H1 (cell line): ENCODE measurements at regions not wholly inside any gene's neighbourhood (a gene's known extent, or its start where the extent isn't known, plus 50 kb on each side); places are given as distances from the start of the nearest gene placed in this dataset.

Experiments used
- CTCF ChIA-PET: fragments of 300-600 bp; sonication (Branson Sonifier 250); formaldehyde crosslinking; loops from one replicate; lab custom pipeline; 2021; ENCODE audit not compliant: partially characterized antibody; lab: Charles Lee
- POLR2A ChIA-PET: fragments of 300-600 bp; sonication (Branson Sonifier 250); formaldehyde crosslinking; loops from one replicate; lab custom pipeline; 2021; ENCODE audit warnings: inconsistent platforms; ENCODE audit not compliant: partially characterized antibody; lab: Charles Lee
- DNase-seq, 2 experiments: peaks; one replicate each; pipeline versions ENCODE4 v3.0.0 to v3.0.0-alpha.2; 2010 to 2022; ENCODE audit warnings: low spot score in 2 of 2, low read depth in 1 of 2, mixed read lengths in 1 of 2
- FAIRE-seq: peaks from 2 replicates; lab custom pipeline; 2011; peaks lifted over from hg19 to GRCh38; lab: Jason Lieb, UNC
- H2AFZ ChIP-seq: 2 replicates; pipeline ENCODE4 v1.8.1; 2012; ENCODE audit warnings: low read length, inconsistent platforms
- H2AK5ac ChIP-seq: 2 replicates; pipeline ENCODE4 v1.6.1; 2013; ENCODE audit warnings: low read depth, low read length
- H2BK120ac ChIP-seq: replicated peaks from 2 replicates; pipeline ENCODE3; 2013; ENCODE audit warnings: low read depth, low read length, inconsistent platforms
- H2BK12ac ChIP-seq: 2 replicates; pipeline ENCODE4 v1.6.1; 2013; ENCODE audit warnings: low read depth, low read length
- H2BK15ac ChIP-seq: 2 replicates; pipeline ENCODE4 v1.6.1; 2013; ENCODE audit warnings: low read length
- H2BK20ac ChIP-seq: 2 replicates; pipeline ENCODE4 v1.6.1; 2013; ENCODE audit warnings: low read length
- H2BK5ac ChIP-seq: 2 replicates; pipeline ENCODE4 v1.6.1; 2013; ENCODE audit warnings: low read depth, low read length
- H3K14ac ChIP-seq: 2 replicates; pipeline ENCODE4 v1.6.1; 2013; ENCODE audit warnings: inconsistent platforms; ENCODE audit not compliant: insufficient read length
- H3K18ac ChIP-seq: 2 replicates; pipeline ENCODE4 v1.6.1; 2013; ENCODE audit warnings: low read length; ENCODE audit errors: extremely low read depth
- H3K23ac ChIP-seq: 2 replicates; pipeline ENCODE4 v1.6.1; 2013; ENCODE audit warnings: inconsistent platforms; ENCODE audit not compliant: insufficient read length
- H3K23me2 ChIP-seq: 2 replicates; pipeline ENCODE4 v1.6.1; 2013; ENCODE audit warnings: low read depth, low read length
- H3K27ac ChIP-seq: 2 replicates; pipeline ENCODE4 v1.6.1; 2011; ENCODE audit warnings: low read depth, low read length, inconsistent platforms
- H3K27me3 ChIP-seq, 4 experiments: replicated peaks in 1 of 4; 1 replicate in 1 of 4; 2 replicates in 3 of 4; pipeline versions ENCODE4 v1.6.1 to v1.8.1; 2011 to 2013; ENCODE audit warnings: low read length in 3 of 4, mild to moderate bottlenecking in 3 of 4, inconsistent platforms in 2 of 4, mixed read lengths in 2 of 4, moderate library complexity in 1 of 4; ENCODE audit not compliant: control insufficient read depth in 3 of 4, insufficient read depth in 3 of 4; ENCODE audit errors: extremely low read depth in 1 of 4
- H3K36me3 ChIP-seq, 4 experiments: 2 replicates each; pipeline versions ENCODE4 v1.6.1 to v1.8.1; 2011 to 2013; ENCODE audit warnings: mild to moderate bottlenecking in 4 of 4, low read length in 3 of 4, moderate library complexity in 2 of 4, control low read depth in 1 of 4, inconsistent platforms in 1 of 4; ENCODE audit not compliant: insufficient read depth in 4 of 4, control insufficient read depth in 2 of 4
- H3K4ac ChIP-seq: replicated peaks from 2 replicates; pipeline ENCODE3; 2013; ENCODE audit warnings: low read length, low read depth, mixed read lengths, inconsistent platforms; ENCODE audit not compliant: insufficient read length
- H3K4me1 ChIP-seq, 4 experiments: replicated peaks in 1 of 4; 1 replicate in 1 of 4; 2 replicates in 3 of 4; pipeline versions ENCODE4 v1.6.1 to v1.8.1; 2011 to 2013; ENCODE audit warnings: low read length in 3 of 4, inconsistent platforms in 2 of 4, mixed read lengths in 1 of 4; ENCODE audit not compliant: insufficient read depth in 4 of 4, control insufficient read depth in 3 of 4
- H3K4me2 ChIP-seq, 2 experiments: 2 replicates each; pipeline versions ENCODE4 v1.6.1 to v1.8.1; 2011 to 2013; ENCODE audit warnings: low read depth in 2 of 2, low read length in 2 of 2, control low read depth in 1 of 2, inconsistent platforms in 1 of 2, mild to moderate bottlenecking in 1 of 2; ENCODE audit not compliant: insufficient read depth in 1 of 2
- H3K4me3 ChIP-seq, 4 experiments: fragments of 200-600, 300-600 bp in 1 of 4; sonication (generic), shearing (Covaris generic), sonication (Bioruptor Twin) in 1 of 4; 2 replicates each; pipeline versions ENCODE4 v1.5.1 to v1.8.1; 2011 to 2016; ENCODE audit warnings: low read length in 4 of 4, low read depth in 3 of 4, control low read depth in 2 of 4, inconsistent platforms in 2 of 4, mild to moderate bottlenecking in 2 of 4, mixed read lengths in 1 of 4, moderate library complexity in 1 of 4; ENCODE audit not compliant: insufficient read depth in 2 of 4; ENCODE audit errors: extremely low read depth in 1 of 4
- H3K56ac ChIP-seq: replicated peaks from 2 replicates; pipeline ENCODE3; 2013; ENCODE audit warnings: low read depth, mild to moderate bottlenecking, mixed read lengths, low read length, inconsistent platforms; ENCODE audit not compliant: insufficient read length
- H3K79me1 ChIP-seq: 2 replicates; pipeline ENCODE4 v1.6.1; 2013; ENCODE audit warnings: low read depth, low read length, control low read depth
- H3K79me2 ChIP-seq, 2 experiments: 2 replicates each; pipeline versions ENCODE4 v1.6.1 to v1.8.1; 2012 to 2013; ENCODE audit warnings: low read length in 2 of 2, mild to moderate bottlenecking in 2 of 2, inconsistent platforms in 1 of 2; ENCODE audit not compliant: insufficient read depth in 2 of 2, control insufficient read depth in 1 of 2
- H3K9ac ChIP-seq, 4 experiments: replicated peaks in 1 of 4; 1 replicate in 1 of 4; 2 replicates in 3 of 4; pipeline versions ENCODE4 v1.6.1 to v1.8.1; 2011 to 2013; ENCODE audit warnings: low read depth in 3 of 4, low read length in 3 of 4, control low read depth in 2 of 4, mild to moderate bottlenecking in 2 of 4, moderate library complexity in 2 of 4, inconsistent platforms in 1 of 4; ENCODE audit errors: extremely low read depth in 1 of 4
- H3K9me3 ChIP-seq, 2 experiments: 2 replicates each; pipeline versions ENCODE4 v1.6.1 to v1.8.1; 2012 to 2013; ENCODE audit warnings: mild to moderate bottlenecking in 2 of 2, moderate library complexity in 2 of 2, control low read depth in 1 of 2, inconsistent platforms in 1 of 2, low read depth in 1 of 2, low read length in 1 of 2, mixed read lengths in 1 of 2; ENCODE audit not compliant: insufficient read depth in 2 of 2
- H4K20me1 ChIP-seq, 2 experiments: replicated peaks in 1 of 2; 2 replicates each; pipeline versions ENCODE3 to v1.8.1; 2011 to 2013; ENCODE audit warnings: inconsistent platforms in 2 of 2, low read length in 2 of 2, mild to moderate bottlenecking in 1 of 2; ENCODE audit not compliant: insufficient read depth in 2 of 2, control insufficient read depth in 1 of 2
- H4K5ac ChIP-seq: 2 replicates; pipeline ENCODE4 v1.6.1; 2013; ENCODE audit warnings: low read length, low read depth, mixed read lengths, inconsistent platforms; ENCODE audit not compliant: insufficient read length
- H4K8ac ChIP-seq: 2 replicates; pipeline ENCODE4 v1.8.0; 2013; ENCODE audit warnings: mild to moderate bottlenecking, moderate library complexity, low read length, inconsistent platforms; ENCODE audit not compliant: insufficient read depth; ENCODE audit errors: extremely low read depth
- H4K91ac ChIP-seq: replicated peaks from 2 replicates; pipeline ENCODE3; 2013; ENCODE audit warnings: low read length, mixed read lengths, inconsistent platforms; ENCODE audit not compliant: insufficient read length
- ATF3 ChIP-seq: IDR thresholded peaks from 2 replicates; pipeline ENCODE4 v1.6.1; 2011; ENCODE audit warnings: low read depth, mild to moderate bottlenecking, low read length; ENCODE audit not compliant: insufficient read depth
- BCL11A ChIP-seq, 2 experiments: IDR thresholded peaks; one replicate each; pipeline ENCODE4 v1.6.1; 2011; ENCODE audit warnings: low read depth in 2 of 2, low read length in 2 of 2, mild to moderate bottlenecking in 2 of 2
- CEBPB ChIP-seq: IDR thresholded peaks from 2 replicates; pipeline ENCODE4 v1.6.1; 2012; ENCODE audit warnings: low read depth, low read length
- CHD1 ChIP-seq: IDR thresholded peaks from 2 replicates; pipeline ENCODE4 v1.6.1; 2012; ENCODE audit warnings: low read depth, low read length, improper control_type of control experiment
- EP300 ChIP-seq, 2 experiments: IDR thresholded peaks; 1 replicate in 1 of 2; 2 replicates in 1 of 2; pipeline ENCODE4 v1.6.1; 2011 to 2012; ENCODE audit warnings: low read depth in 2 of 2, low read length in 2 of 2, mild to moderate bottlenecking in 2 of 2, borderline replicate concordance in 1 of 2, inconsistent platforms in 1 of 2, moderate library complexity in 1 of 2
- EZH2 ChIP-seq: fragments of 200-600 bp; sonication (generic); IDR thresholded peaks from 2 replicates; pipeline ENCODE4 v1.7.1; 2012; ENCODE audit warnings: low read depth, mild to moderate bottlenecking, moderate library complexity, low read length, inconsistent platforms; ENCODE audit not compliant: severe bottlenecking
- GTF2F1 ChIP-seq: IDR thresholded peaks from 2 replicates; pipeline ENCODE4 v1.6.1; 2012; ENCODE audit warnings: low read depth, low read length, improper control_type of control experiment, borderline replicate concordance
- HDAC6 ChIP-seq: IDR thresholded peaks from one replicate; pipeline ENCODE4 v1.7.1; 2012; ENCODE audit warnings: low read depth, mild to moderate bottlenecking, inconsistent platforms, low read length, moderate library complexity
- MAFK ChIP-seq: IDR thresholded peaks from 2 replicates; pipeline ENCODE4 v1.6.1; 2012; ENCODE audit warnings: low read depth, mild to moderate bottlenecking, improper control_type of control experiment, low read length
- SAP30 ChIP-seq: fragments of 300-600 bp; sonication (generic); IDR thresholded peaks from 2 replicates; pipeline ENCODE4 v1.7.1; 2012; ENCODE audit warnings: low read length, moderate library complexity, mild to moderate bottlenecking, inconsistent platforms; ENCODE audit not compliant: insufficient read depth, insufficient replicate concordance
- SIN3A ChIP-seq, 2 experiments: IDR thresholded peaks in 1 of 2; conservative IDR thresholded peaks in 1 of 2; 2 replicates each; pipeline ENCODE4 v1.6.1; 2011 to 2012; ENCODE audit warnings: low read length in 2 of 2, improper control_type of control experiment in 1 of 2, low read depth in 1 of 2, mild to moderate bottlenecking in 1 of 2
- SP1 ChIP-seq: IDR thresholded peaks from 2 replicates; pipeline ENCODE4 v1.6.1; 2011; ENCODE audit warnings: low read depth, low read length
- SUZ12 ChIP-seq: fragments of 200-600 bp; sonication (generic); IDR thresholded peaks from 2 replicates; pipeline ENCODE4 v1.6.1; 2012; ENCODE audit warnings: mild to moderate bottlenecking, inconsistent platforms, low read length, moderate library complexity, mixed read lengths
- ZNF274 ChIP-seq: IDR thresholded peaks from 2 replicates; pipeline ENCODE4 v1.7.0; 2012; ENCODE audit warnings: low read length, borderline replicate concordance; ENCODE audit errors: extremely low read depth
- WGBS, 2 experiments: shearing (Covaris generic) in 1 of 2; methylation state at CpG; one replicate each; pipeline versions ENCODE4 v1.1.6 to v1.1.7; 2013 to 2015; ENCODE audit warnings: low lambda C conversion rate in 2 of 2, mixed read lengths in 2 of 2, inconsistent platforms in 1 of 2, low coverage in 1 of 2, missing lambda C conversion rate in 1 of 2; ENCODE audit not compliant: insufficient replicate concordance in 2 of 2, insufficient coverage in 1 of 2, insufficient read length in 1 of 2; ENCODE audit errors: extremely low coverage in 1 of 2, missing lambda C conversion rate in 1 of 2; 5-methylcytosine and 5-hydroxymethylcytosine counted together

DNA sequence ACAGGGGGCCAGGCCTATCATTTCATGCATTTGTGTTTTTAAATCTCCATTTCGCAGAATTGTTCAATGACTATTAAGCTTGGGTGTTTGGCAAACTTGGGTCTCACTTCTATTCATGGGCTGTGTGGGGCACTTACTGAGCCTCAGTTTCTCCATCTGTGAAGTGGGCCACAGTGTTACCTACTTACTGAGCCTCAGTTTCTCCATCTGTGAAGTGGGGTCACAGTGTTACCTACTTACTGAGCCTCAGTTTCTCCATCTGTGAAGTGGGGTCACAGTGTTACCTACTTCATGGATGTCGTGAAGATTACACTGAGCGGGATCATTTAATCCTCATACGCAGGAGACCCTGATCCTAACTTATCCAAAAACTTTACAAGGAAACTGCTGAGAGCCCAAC lies 115.1 kb upstream of the STX18 start:
- H2BK120ac ChIP-seq, result no peak overlapping the region
- TF ChIP-seq HDAC6, result no peak
- TF ChIP-seq ATF3, result no peak
- no peak for TF ChIP-seq CEBPB
- no peak for TF ChIP-seq CHD1
- TF ChIP-seq GTF2F1, result no peak
- TF ChIP-seq SUZ12, result no peak
- TF ChIP-seq MAFK, result no peak
- no peak for TF ChIP-seq EZH2
- no peak for TF ChIP-seq SAP30
- TF ChIP-seq SIN3A (conservative IDR thresholded peaks at IDR 0.05 in 1 of 2, IDR thresholded peaks at IDR 0.05 in 1 of 2; ENCODE audit: low read depth in 1 of 2, low read length in 2 of 2), result no peak
- no peak for TF ChIP-seq EP300 (IDR thresholded peaks at IDR 0.05; ENCODE audit: borderline replicate concordance in 1 of 2, low read depth in 2 of 2, low read length in 2 of 2)
- TF ChIP-seq SP1, result no peak
- no peak for TF ChIP-seq ZNF274
- TF ChIP-seq BCL11A (IDR thresholded peaks at IDR 0.05; ENCODE audit: low read depth in 2 of 2, low read length in 2 of 2), result no peak

More for the DNA sequence above, 115.1 kb upstream of the STX18 start:
- POLR2A ChIA-PET, result interaction anchor here (0.5 to 1.8 kb wide), 3 partner anchors 9 to 82 kb away, joined by 3 to 6 read pairs (median 3); no protein-coding TSS in a partner anchor
- Histone ChIP-seq H3K14ac (no peak overlapping the region), H3K4me3 (no peak overlapping the region), H3K79me2 (no peaks in the 10 kb centered on the region), H2BK20ac (no peak overlapping the region), H2AFZ (no peak overlapping the region), H3K4me2 (no peak overlapping the region), H4K20me1 (no peaks in the 10 kb centered on the region), H3K27ac (no peak overlapping the region), H3K9ac (no peak overlapping the region), H3K36me3 (no peaks in the 10 kb centered on the region), H3K23ac (no peak overlapping the region), H3K4ac (no peak overlapping the region), H4K8ac (no peak overlapping the region), H3K23me2 (no peaks in the 10 kb centered on the region), H3K56ac (no peak overlapping the region), H2AK5ac (no peak overlapping the region), H3K4me1 (peaks cover 0 to 3% (median 1%) of the 10 kb centered on the region in 4 experiments; a peak in 2 of 7 replicates), H3K9me3 (no peaks in the 10 kb centered on the region), H3K79me1 (no peaks in the 10 kb centered on the region), H3K18ac (no peak overlapping the region), H2BK12ac (no peak overlapping the region), H4K91ac (no peak overlapping the region), H3K27me3 (no peaks in the 10 kb centered on the region), H2BK5ac (no peak overlapping the region), H2BK15ac (no peak overlapping the region), H4K5ac (no peak overlapping the region)
- DNase-seq (no peak), FAIRE-seq (no peak)
- CTCF ChIA-PET, result interaction anchor here (0.7 to 3.6 kb wide), 2 partner anchors 11 to 14 kb away, joined by 3 to 19 read pairs; no protein-coding TSS in a partner anchor
- 89% methylated on average over 4 of the region's 4 CpGs; no CpG with 5 or more reads in 1 of the 2 experiments for WGBS, 2 experiments
